ENCODE measurements at regions not wholly inside any gene's neighbourhood (a gene's known extent, or its start where the extent isn't known, plus 50 kb on each side); places are given as distances from the start of the nearest gene placed in this dataset.
"Not testable (repeated sequence)": the region's sequence is repeated elsewhere in the genome, so short reads cannot be mapped to it uniquely, and the experiment has no call there.

DNA sequence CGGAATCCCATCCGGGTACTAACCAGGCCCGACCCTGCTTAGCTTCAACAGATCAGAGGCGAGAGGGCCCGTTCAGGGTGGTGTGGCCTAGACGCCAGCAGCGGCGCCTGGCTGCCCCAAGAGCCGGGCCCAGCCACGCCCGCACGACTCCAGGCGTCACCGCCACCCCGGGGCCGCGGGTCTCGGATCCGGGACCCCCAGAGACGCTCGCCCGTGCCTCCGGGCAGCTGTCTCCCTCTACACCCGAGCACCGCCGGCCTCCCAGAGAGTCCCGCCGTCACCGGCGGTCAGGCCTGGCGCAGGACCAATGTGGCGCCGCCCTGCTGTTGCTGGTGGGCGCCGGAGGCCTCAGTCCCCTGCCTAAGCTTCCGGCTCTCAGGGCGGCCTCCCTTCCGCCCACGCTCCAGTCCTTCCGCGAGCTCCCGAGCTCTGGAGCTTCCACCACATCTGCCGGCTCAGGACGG is 441.2 kb upstream of the DEFB115 start:
- Histone ChIP-seq H3K27ac (no peak overlapping the region), H3K4me3 (ENCODE audit: low read depth in 1 of 2, low read length in 1 of 2) (no peak overlapping the region), H3K27me3 (peaks cover 21% of the 10 kb centered on the region), H3K4me1 (ENCODE audit: control insufficient read depth in 1 of 2, insufficient read depth in 1 of 2, low read depth in 1 of 2, low read length in 1 of 2) (no peaks in the 10 kb centered on the region), H3K9me3 (peaks cover 4% of the 10 kb centered on the region), H3K36me3 (no peaks in the 10 kb centered on the region)
- TF ChIP-seq, protein P1, sequence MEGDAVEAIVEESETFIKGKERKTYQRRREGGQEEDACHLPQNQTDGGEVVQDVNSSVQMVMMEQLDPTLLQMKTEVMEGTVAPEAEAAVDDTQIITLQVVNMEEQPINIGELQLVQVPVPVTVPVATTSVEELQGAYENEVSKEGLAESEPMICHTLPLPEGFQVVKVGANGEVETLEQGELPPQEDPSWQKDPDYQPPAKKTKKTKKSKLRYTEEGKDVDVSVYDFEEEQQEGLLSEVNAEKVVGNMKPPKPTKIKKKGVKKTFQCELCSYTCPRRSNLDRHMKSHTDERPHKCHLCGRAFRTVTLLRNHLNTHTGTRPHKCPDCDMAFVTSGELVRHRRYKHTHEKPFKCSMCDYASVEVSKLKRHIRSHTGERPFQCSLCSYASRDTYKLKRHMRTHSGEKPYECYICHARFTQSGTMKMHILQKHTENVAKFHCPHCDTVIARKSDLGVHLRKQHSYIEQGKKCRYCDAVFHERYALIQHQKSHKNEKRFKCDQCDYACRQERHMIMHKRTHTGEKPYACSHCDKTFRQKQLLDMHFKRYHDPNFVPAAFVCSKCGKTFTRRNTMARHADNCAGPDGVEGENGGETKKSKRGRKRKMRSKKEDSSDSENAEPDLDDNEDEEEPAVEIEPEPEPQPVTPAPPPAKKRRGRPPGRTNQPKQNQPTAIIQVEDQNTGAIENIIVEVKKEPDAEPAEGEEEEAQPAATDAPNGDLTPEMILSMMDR (IDR thresholded peaks at IDR 0.05), result no peak

GRCh38 chr20:30821615-30822014 is 435.8 kb upstream of the DEFB115 start:
- H3K9me3 ChIP-seq; H3K27me3 ChIP-seq; H3K36me3 ChIP-seq; H3K27ac ChIP-seq; H3K4me1 ChIP-seq (ENCODE audit: control insufficient read depth in 1 of 2, insufficient read depth in 1 of 2, low read depth in 1 of 2, low read length in 1 of 2); H3K4me3 ChIP-seq (ENCODE audit: low read depth in 1 of 2, low read length in 1 of 2): not testable (repeated sequence)

GRCh38 chr20:30824666-30825065 is 432.8 kb upstream of the DEFB115 start:
- not testable (repeated sequence) for H3K36me3 ChIP-seq; H3K4me1 ChIP-seq (ENCODE audit: control insufficient read depth in 1 of 2, insufficient read depth in 1 of 2, low read depth in 1 of 2, low read length in 1 of 2); H3K4me3 ChIP-seq (ENCODE audit: low read depth in 1 of 2, low read length in 1 of 2); H3K9me3 ChIP-seq; H3K27me3 ChIP-seq; H3K27ac ChIP-seq

GRCh38 chr20:30845923-30846322 is 411.5 kb upstream of the DEFB115 start:
- not testable (repeated sequence) for H3K9me3 ChIP-seq; H3K27ac ChIP-seq; H3K4me3 ChIP-seq (ENCODE audit: low read depth in 1 of 2, low read length in 1 of 2); H3K27me3 ChIP-seq; H3K36me3 ChIP-seq; H3K4me1 ChIP-seq (ENCODE audit: control insufficient read depth in 1 of 2, insufficient read depth in 1 of 2, low read depth in 1 of 2, low read length in 1 of 2)

DNA sequence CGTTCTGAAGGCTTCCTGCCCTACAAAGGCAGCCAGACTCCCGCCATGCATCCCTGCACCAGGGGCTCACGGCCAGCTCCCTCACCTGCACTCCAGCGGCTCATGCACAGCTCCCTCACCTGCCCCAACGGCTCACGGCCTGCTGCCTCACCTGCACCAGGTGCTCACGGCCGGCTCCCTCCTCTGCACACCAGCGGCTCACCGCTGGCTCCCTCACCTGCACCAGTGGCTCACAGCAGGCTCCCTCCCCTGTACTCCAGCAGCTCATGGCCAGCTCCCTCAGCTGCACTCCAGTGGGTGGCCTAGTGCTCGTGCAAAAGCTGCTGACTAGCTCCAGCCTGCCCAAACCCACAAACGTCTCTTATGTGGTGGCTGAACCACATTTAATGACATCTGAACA is 389.2 kb upstream of the DEFB115 start:
- not testable (repeated sequence) for H3K4me1 ChIP-seq (ENCODE audit: control insufficient read depth in 1 of 2, insufficient read depth in 1 of 2, low read depth in 1 of 2, low read length in 1 of 2); H3K4me3 ChIP-seq (ENCODE audit: low read depth in 1 of 2, low read length in 1 of 2); H3K9me3 ChIP-seq; H3K36me3 ChIP-seq; H3K27ac ChIP-seq; H3K27me3 ChIP-seq

DNA sequence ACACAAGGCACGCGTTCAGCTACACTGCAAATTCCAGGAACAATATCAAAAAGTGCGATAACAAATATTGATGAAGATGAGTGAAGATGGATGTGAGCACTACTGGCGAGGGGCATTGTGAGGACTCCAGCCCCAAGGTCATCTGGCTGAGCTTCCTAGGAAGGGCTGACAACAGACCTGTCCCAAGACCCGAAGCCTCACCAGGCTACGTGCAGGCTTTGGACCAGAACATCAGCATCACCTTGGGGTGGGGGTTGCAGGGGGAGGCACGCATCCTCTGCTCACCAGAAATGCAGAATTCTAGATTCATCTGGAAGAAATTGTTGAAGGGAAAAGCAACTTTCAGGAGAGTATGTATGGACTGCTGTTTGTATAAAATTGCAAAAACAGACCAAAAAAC is 386.3 kb upstream of the DEFB115 start:
- H3K9me3 ChIP-seq; H3K4me3 ChIP-seq (ENCODE audit: low read depth in 1 of 2, low read length in 1 of 2); H3K36me3 ChIP-seq; H3K27me3 ChIP-seq; H3K27ac ChIP-seq; H3K4me1 ChIP-seq (ENCODE audit: control insufficient read depth in 1 of 2, insufficient read depth in 1 of 2, low read depth in 1 of 2, low read length in 1 of 2): not testable (repeated sequence)

DNA sequence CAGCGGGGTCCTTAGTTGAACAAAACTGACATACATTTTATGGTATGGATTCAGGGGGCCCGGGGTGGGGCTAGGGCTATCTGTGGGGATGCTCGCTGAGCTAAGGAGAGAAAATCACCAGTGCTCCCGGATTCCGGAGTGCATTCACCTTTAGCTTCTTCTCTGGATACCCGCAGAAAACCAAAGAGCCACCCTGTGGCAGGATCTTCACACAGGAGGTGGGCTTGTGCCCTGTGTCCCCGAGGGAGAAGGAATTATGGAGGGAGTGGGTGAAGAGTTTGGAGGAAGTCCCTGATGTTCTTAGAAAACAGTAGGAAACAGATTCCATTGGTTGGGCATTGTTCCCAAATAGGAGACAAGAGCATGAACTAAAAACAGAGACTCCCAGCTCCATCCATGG is 385.2 kb upstream of the DEFB115 start:
- H3K9me3 ChIP-seq; H3K27ac ChIP-seq; H3K4me3 ChIP-seq (ENCODE audit: low read depth in 1 of 2, low read length in 1 of 2); H3K4me1 ChIP-seq (ENCODE audit: control insufficient read depth in 1 of 2, insufficient read depth in 1 of 2, low read depth in 1 of 2, low read length in 1 of 2); H3K27me3 ChIP-seq; H3K36me3 ChIP-seq: not testable (repeated sequence)

DNA sequence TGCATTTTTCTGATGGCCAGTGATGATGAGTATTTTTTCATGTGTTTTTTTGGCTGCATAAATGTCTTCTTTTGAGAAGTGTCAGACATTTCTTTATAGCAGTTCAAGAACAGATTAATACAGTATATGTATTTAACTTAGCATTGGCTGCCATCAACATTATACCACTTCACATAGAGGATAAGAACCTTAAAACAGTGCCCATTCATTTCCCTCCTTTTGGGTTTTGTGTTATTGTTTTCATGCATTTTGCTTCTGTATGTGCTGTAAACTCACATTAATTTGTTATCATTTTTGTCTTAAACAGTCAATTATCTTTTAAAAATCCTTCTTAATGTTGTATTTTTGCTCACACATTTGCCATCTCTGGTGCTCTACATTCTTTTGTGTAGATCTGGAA is 381.6 kb upstream of the DEFB115 start:
- not testable (repeated sequence) for H3K4me3 ChIP-seq (ENCODE audit: low read depth in 1 of 2, low read length in 1 of 2); H3K9me3 ChIP-seq; H3K27me3 ChIP-seq; H3K27ac ChIP-seq; H3K4me1 ChIP-seq (ENCODE audit: control insufficient read depth in 1 of 2, insufficient read depth in 1 of 2, low read depth in 1 of 2, low read length in 1 of 2); H3K36me3 ChIP-seq

GRCh38 chr20:30891400-30891799 is 366.1 kb upstream of the DEFB115 start:
- H3K27ac ChIP-seq; H3K4me3 ChIP-seq (ENCODE audit: low read depth in 1 of 2, low read length in 1 of 2); H3K36me3 ChIP-seq; H3K4me1 ChIP-seq (ENCODE audit: control insufficient read depth in 1 of 2, insufficient read depth in 1 of 2, low read depth in 1 of 2, low read length in 1 of 2); H3K9me3 ChIP-seq: not testable (repeated sequence)
- peaks cover 45% of the 10 kb centered on the region for H3K27me3 ChIP-seq

GRCh38 chr20:30892541-30893345 is 364.7 kb upstream of the DEFB115 start:
- Histone ChIP-seq H3K36me3 (no peaks in the 10 kb centered on the region), H3K27me3 (peaks cover 54% of the 10 kb centered on the region), H3K27ac (no peak overlapping the region), H3K4me3 (ENCODE audit: low read depth in 1 of 2, low read length in 1 of 2) (no peak overlapping the region), H3K9me3 (no peaks in the 10 kb centered on the region), H3K4me1 (ENCODE audit: control insufficient read depth in 1 of 2, insufficient read depth in 1 of 2, low read depth in 1 of 2, low read length in 1 of 2) (no peaks in the 10 kb centered on the region)
- TF ChIP-seq, protein P1 (IDR thresholded peaks at IDR 0.05), result no peak

GRCh38 chr20:30893346-30894314 is 363.8 kb upstream of the DEFB115 start:
- peaks cover 58% of the 10 kb centered on the region for H3K27me3 ChIP-seq
- not testable (repeated sequence) for H3K36me3 ChIP-seq; H3K4me3 ChIP-seq (ENCODE audit: low read depth in 1 of 2, low read length in 1 of 2); H3K27ac ChIP-seq; H3K4me1 ChIP-seq (ENCODE audit: control insufficient read depth in 1 of 2, insufficient read depth in 1 of 2, low read depth in 1 of 2, low read length in 1 of 2); H3K9me3 ChIP-seq
